Common myeloid progenitor, CD34-positive (primary cell): ENCODE measurements at regions not wholly inside any gene's neighbourhood (a gene's known extent, or its start where the extent isn't known, plus 50 kb on each side); places are given as distances from the start of the nearest gene placed in this dataset.

Source experiments
- CTCF ChIA-PET: fragments of 350-600 bp; sonication (Branson Sonifier 250); formaldehyde crosslinking; loops from one replicate; lab custom pipeline; 2021; ENCODE audit warnings: antibody characterized with exemption; lab: Charles Lee
- POLR2A ChIA-PET: fragments of 350-600 bp; sonication (Branson Sonifier 250); formaldehyde crosslinking; loops from one replicate; lab custom pipeline; 2021; ENCODE audit warnings: antibody characterized with exemption; lab: Charles Lee
- DNase-seq, 3 donors: peaks; one replicate each; pipeline versions ENCODE4 v3.0.0 to v3.0.0-alpha.2; 2013
- H3K27ac ChIP-seq, 2 experiments: 1 replicate in 1 of 2; 2 replicates in 1 of 2; pipeline ENCODE4 v1.7.0; 2013; ENCODE audit warnings: inconsistent platforms in 2 of 2, low read length in 2 of 2, mild to moderate bottlenecking in 2 of 2, low read depth in 1 of 2, moderate library complexity in 1 of 2; ENCODE audit not compliant: severe bottlenecking in 2 of 2, insufficient read depth in 1 of 2, poor library complexity in 1 of 2
- H3K27me3 ChIP-seq, 5 experiments: replicated peaks in 2 of 5; 1 replicate in 3 of 5; 2 replicates in 2 of 5; pipeline versions ENCODE4 v1.6.1 to v1.7.0; 2013; ENCODE audit warnings: low read length in 4 of 5, mild to moderate bottlenecking in 2 of 5, moderate library complexity in 2 of 5, inconsistent platforms in 1 of 5; ENCODE audit not compliant: insufficient read depth in 5 of 5, control insufficient read depth in 4 of 5
- H3K36me3 ChIP-seq, 4 experiments: 1 replicate in 2 of 4; 2 replicates in 2 of 4; pipeline versions ENCODE4 v1.6.1 to v1.7.0; 2013; ENCODE audit warnings: low read length in 3 of 4, control low read depth in 1 of 4, mild to moderate bottlenecking in 1 of 4; ENCODE audit not compliant: control insufficient read depth in 4 of 4, insufficient read depth in 4 of 4
- H3K4me1 ChIP-seq, 4 experiments: 1 replicate in 3 of 4; 2 replicates in 1 of 4; pipeline versions ENCODE4 v1.6.1 to v1.7.1; 2013; ENCODE audit warnings: low read length in 3 of 4, mild to moderate bottlenecking in 3 of 4, control low read depth in 1 of 4, inconsistent platforms in 1 of 4, moderate library complexity in 1 of 4; ENCODE audit not compliant: control insufficient read depth in 4 of 4, insufficient read depth in 4 of 4; ENCODE audit errors: control extremely low read depth in 1 of 4
- H3K4me3 ChIP-seq, 7 experiments: 1 replicate in 4 of 7; 2 replicates in 3 of 7; pipeline versions ENCODE4 v1.5.1 to v1.7.0; 2013; ENCODE audit warnings: mild to moderate bottlenecking in 7 of 7, low read length in 6 of 7, moderate library complexity in 6 of 7, inconsistent platforms in 2 of 7, low read depth in 2 of 7, control low read depth in 1 of 7; ENCODE audit not compliant: insufficient read depth in 4 of 7, control insufficient read depth in 1 of 7; ENCODE audit errors: extremely low read depth in 1 of 7
- H3K9me3 ChIP-seq, 5 experiments: 1 replicate in 4 of 5; 2 replicates in 1 of 5; pipeline versions ENCODE4 v1.6.1 to v1.7.1; 2013; ENCODE audit warnings: low read length in 4 of 5, mild to moderate bottlenecking in 2 of 5, inconsistent platforms in 1 of 5, low read depth in 1 of 5, moderate library complexity in 1 of 5; ENCODE audit not compliant: control insufficient read depth in 4 of 5, insufficient read depth in 2 of 5; ENCODE audit errors: control extremely low read depth in 1 of 5
- WGBS: methylation state at CpG from one replicate; pipeline ENCODE4 v1.1.5; 2013; ENCODE audit not compliant: insufficient coverage; 5-methylcytosine and 5-hydroxymethylcytosine counted together

GRCh38 chr3:13261892-13262291 is 158.2 kb downstream of the NUP210 start:
- WGBS: 88% methylated on average over 4 of the region's 6 CpGs
- Histone ChIP-seq H3K4me3 (no peak overlapping the region), H3K27ac (no peak overlapping the region), H3K4me1 (peaks cover 0 to 16% (median 0%) of the 10 kb centered on the region in 4 experiments), H3K27me3 (no peaks in the 10 kb centered on the region), H3K36me3 (no peaks in the 10 kb centered on the region), H3K9me3 (peaks cover 0 to 5% (median 0%) of the 10 kb centered on the region in 5 experiments)
- no peak for DNase-seq
- ChIA-PET CTCF (interaction anchor here (0.7 to 1.5 kb wide), 3 partner anchors 9 to 21 kb away, joined by 3 to 5 read pairs (median 4); no protein-coding TSS in a partner anchor), POLR2A (no interaction called here)

- H3K36me3 ChIP-seq: no peaks in the 10 kb centered on the region
- DNase-seq: no peak
- no peak overlapping the region for H3K27ac ChIP-seq
- ChIA-PET CTCF (interaction anchor here (0.7 to 1.5 kb wide), 5 partner anchors 10 to 24 kb away, joined by 3 to 5 read pairs (median 3); no protein-coding TSS in a partner anchor), POLR2A (no interaction called here)
- H3K27me3 ChIP-seq: no peaks in the 10 kb centered on the region
- peaks cover 0 to 16% (median 0%) of the 10 kb centered on the region in 4 experiments for H3K4me1 ChIP-seq
- peaks cover 0 to 5% (median 0%) of the 10 kb centered on the region in 5 experiments for H3K9me3 ChIP-seq
- 86% methylated on average over 14 of the region's 15 CpGs for WGBS
- no peak overlapping the region for H3K4me3 ChIP-seq
Measured at GRCh38 chr3:13261104-13261830, 158.9 kb downstream of the NUP210 start.

GRCh38 chr3:13260259-13261103 is 159.6 kb downstream of the NUP210 start:
- CTCF ChIA-PET: interaction anchor here (0.7 to 1.5 kb wide), 5 partner anchors 10 to 34 kb away, joined by 3 to 5 read pairs (median 3); no protein-coding TSS in a partner anchor
- H3K9me3 ChIP-seq: peaks cover 0 to 4% (median 0%) of the 10 kb centered on the region in 5 experiments
- H3K27ac ChIP-seq: no peak overlapping the region
- 95% methylated on average over 13 of the region's 15 CpGs for WGBS
- no peak overlapping the region for H3K4me3 ChIP-seq
- H3K27me3 ChIP-seq: no peaks in the 10 kb centered on the region
- POLR2A ChIA-PET: no interaction called here
- no peak for DNase-seq
- H3K4me1 ChIP-seq: peaks cover 0 to 16% (median 0%) of the 10 kb centered on the region in 4 experiments
- no peaks in the 10 kb centered on the region for H3K36me3 ChIP-seq

- Histone ChIP-seq H3K27me3 (no peaks in the 10 kb centered on the region), H3K36me3 (no peaks in the 10 kb centered on the region), H3K27ac (no peak overlapping the region), H3K4me1 (peaks cover 0 to 16% (median 0%) of the 10 kb centered on the region in 4 experiments), H3K4me3 (no peak overlapping the region), H3K9me3 (no peaks in the 10 kb centered on the region)
- ChIA-PET POLR2A (no interaction called here), CTCF (interaction anchor here (1.4 kb wide), 1 partner anchor 33 kb away, joined by 3 read pairs; no protein-coding TSS in a partner anchor)
- WGBS: 62% methylated on average over 3 of the region's 5 CpGs
- DNase-seq: no peak
Measured at GRCh38 chr3:13259831-13260230, 160.3 kb downstream of the NUP210 start.

GRCh38 chr3:13258986-13259514 is 161.1 kb downstream of the NUP210 start:
- no peak overlapping the region for H3K4me3 ChIP-seq
- no peaks in the 10 kb centered on the region for H3K36me3 ChIP-seq
- no peaks in the 10 kb centered on the region for H3K27me3 ChIP-seq
- WGBS: 79% methylated on average over 3 of the region's 9 CpGs
- ChIA-PET POLR2A (no interaction called here), CTCF (interaction anchor here (1.4 kb wide), 1 partner anchor 32 kb away, joined by 3 read pairs; no protein-coding TSS in a partner anchor)
- peaks cover 0 to 16% (median 2%) of the 10 kb centered on the region in 4 experiments for H3K4me1 ChIP-seq
- H3K9me3 ChIP-seq: no peaks in the 10 kb centered on the region
- no peak for DNase-seq
- H3K27ac ChIP-seq: no peak overlapping the region

- CTCF ChIA-PET: interaction anchor here (1.0 kb wide), 1 partner anchor 11 kb away, joined by 4 read pairs; no protein-coding TSS in a partner anchor
- POLR2A ChIA-PET: no interaction called here
Measured at GRCh38 chr3:13258280-13258679, 161.8 kb downstream of the NUP210 start.

More at GRCh38 chr3:13258280-13258679, 161.8 kb downstream of the NUP210 start:
- Histone ChIP-seq H3K9me3 (no peaks in the 10 kb centered on the region), H3K36me3 (no peaks in the 10 kb centered on the region), H3K27me3 (no peaks in the 10 kb centered on the region), H3K4me1 (peaks cover 0 to 16% (median 2%) of the 10 kb centered on the region in 4 experiments), H3K27ac (no peak overlapping the region), H3K4me3 (no peak overlapping the region)
- 90% methylated on average over 3 of the region's 4 CpGs for WGBS
- DNase-seq: no peak
